ENCODE measurements at regions not wholly inside any gene's neighbourhood (a gene's known extent, or its start where the extent isn't known, plus 50 kb on each side); places are given as distances from the start of the nearest gene placed in this dataset.

DNA sequence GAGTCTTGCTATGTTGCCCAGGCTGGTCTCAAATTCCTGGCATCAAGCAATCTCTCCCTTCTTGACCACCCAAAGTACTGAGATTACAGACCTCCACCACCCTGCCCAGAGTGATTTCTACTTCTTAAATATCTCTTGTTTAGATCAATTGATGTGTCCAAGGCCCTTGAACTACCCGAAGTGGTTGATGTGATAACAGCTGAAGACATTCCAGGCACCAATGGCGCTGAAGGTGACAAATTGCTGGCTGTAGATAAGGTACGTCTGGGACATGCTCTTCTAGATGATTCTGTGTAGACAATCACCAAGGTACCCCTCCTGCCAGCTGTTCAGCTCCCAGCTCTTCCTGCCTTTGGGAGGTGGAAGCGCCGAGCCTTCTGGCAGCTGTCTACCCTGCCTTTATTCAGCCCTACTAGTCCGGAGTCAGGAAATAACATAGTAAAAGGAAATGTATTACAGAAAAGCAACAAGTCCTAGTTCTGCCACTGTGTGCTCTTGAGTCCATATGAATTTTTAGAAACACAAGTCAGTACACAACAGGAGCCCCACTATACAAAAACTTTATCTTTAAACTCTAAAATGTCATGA is 61.3 kb upstream of the BZW1 start:
- TF ChIP-seq CTCF (conservative IDR thresholded peaks at IDR 0.05; ENCODE audit: low read depth, low read length) = no peak
- no peak for DNase-seq (ENCODE audit: low read depth)

GRCh38 chr2:200751786-200752185 is 59.9 kb upstream of the BZW1 start:
- no peak overlapping the region for H3K4me3 ChIP-seq (ENCODE audit: low read length)
- DNase-seq (ENCODE audit: low read depth) = no peak
- no peak for TF ChIP-seq CTCF (conservative IDR thresholded peaks at IDR 0.05; ENCODE audit: low read depth, low read length)

More for the DNA sequence above, 61.3 kb upstream of the BZW1 start:
- H3K4me3 ChIP-seq (ENCODE audit: low read length) = no peak overlapping the region

DNA sequence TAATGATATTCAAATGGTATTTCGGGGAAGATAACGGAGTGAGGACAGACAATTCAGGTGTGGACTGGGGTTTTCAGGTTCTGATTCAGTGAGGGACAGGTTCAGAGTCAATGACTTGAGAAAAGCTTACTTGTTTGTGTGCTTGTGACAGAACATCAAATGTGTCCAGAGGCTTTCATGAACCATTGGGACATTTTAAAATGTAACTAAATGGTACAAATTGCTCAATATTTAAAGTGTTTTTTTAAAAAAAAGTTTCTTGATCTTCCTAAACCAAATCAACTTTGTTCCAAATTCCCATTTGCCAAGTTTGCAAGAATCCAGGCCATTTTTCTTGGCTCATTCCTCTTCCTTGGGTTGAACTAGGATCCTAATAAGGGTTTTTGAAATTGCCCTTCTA is 59.4 kb upstream of the BZW1 start:
- no peak for DNase-seq (ENCODE audit: low read depth)
- no peak overlapping the region for H3K4me3 ChIP-seq (ENCODE audit: low read length)
- TF ChIP-seq CTCF (conservative IDR thresholded peaks at IDR 0.05; ENCODE audit: low read depth, low read length) = no peak

- H3K4me3 ChIP-seq (ENCODE audit: low read length) = no peak overlapping the region
- TF ChIP-seq CTCF (conservative IDR thresholded peaks at IDR 0.05; ENCODE audit: low read depth, low read length) = no peak
- no peak for DNase-seq (ENCODE audit: low read depth)
Measured at GRCh38 chr2:200752835-200753234, 58.9 kb upstream of the BZW1 start.

GRCh38 chr2:200756618-200757321 is 54.9 kb upstream of the BZW1 start:
- no peak for DNase-seq (ENCODE audit: low read depth)
- TF ChIP-seq CTCF (conservative IDR thresholded peaks at IDR 0.05; ENCODE audit: low read depth, low read length) = no peak
- no peak overlapping the region for H3K4me3 ChIP-seq (ENCODE audit: low read length)

DNA sequence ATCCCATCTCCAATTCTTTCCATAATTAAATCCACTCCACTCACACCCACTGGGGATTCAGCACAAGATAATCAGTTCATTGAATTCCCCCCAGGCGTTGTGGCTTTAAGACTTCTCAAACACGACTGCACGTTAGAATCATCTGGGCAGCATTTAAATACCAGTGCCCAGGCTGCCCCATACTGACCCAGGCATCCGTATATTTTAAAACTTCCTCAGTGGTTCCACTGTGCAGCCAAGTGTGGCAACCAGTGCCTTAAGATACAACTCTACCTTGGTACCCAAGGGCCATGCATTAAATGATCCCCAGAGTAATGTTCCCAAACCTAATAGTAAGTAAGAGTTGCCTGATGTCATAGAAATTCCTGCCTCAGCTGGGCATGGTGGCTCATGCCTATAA is 54.3 kb upstream of the BZW1 start:
- no peak overlapping the region for H3K4me3 ChIP-seq (ENCODE audit: low read length)
- no peak for DNase-seq (ENCODE audit: low read depth)
- no peak for TF ChIP-seq CTCF (conservative IDR thresholded peaks at IDR 0.05; ENCODE audit: low read depth, low read length)

- no peak for TF ChIP-seq CTCF (conservative IDR thresholded peaks at IDR 0.05; ENCODE audit: low read depth, low read length)
- no peak overlapping the region for H3K4me3 ChIP-seq (ENCODE audit: low read length)
- DNase-seq (ENCODE audit: low read depth) = no peak
Measured at GRCh38 chr2:200758341-200758740, 53.4 kb upstream of the BZW1 start.

Measured in retinal pigment epithelial cell (primary cell).